ENCODE measurements at regions not wholly inside any gene's neighbourhood (a gene's known extent, or its start where the extent isn't known, plus 50 kb on each side); places are given as distances from the start of the nearest gene placed in this dataset.

GRCh38 chr13:48858122-48858902 is 117.4 kb upstream of the FNDC3A start:
- no peaks in the 10 kb centered on the region for H3K36me3 ChIP-seq (ENCODE audit: control insufficient read depth, insufficient read depth, low read length)
- H3K4me2 ChIP-seq (ENCODE audit: low read length), result peak overlapping the region; percentile 14
- H3K4me1 ChIP-seq, result peaks cover 7% of the 10 kb centered on the region

GRCh38 chr13:48859272-48860105 is 116.2 kb upstream of the FNDC3A start:
- Histone ChIP-seq H3K27me3 (ENCODE audit: control insufficient read depth, insufficient read depth, low read length) (no peaks in the 10 kb centered on the region), H3K79me2 (no peaks in the 10 kb centered on the region), H3K27ac (peak overlapping the region; percentile 15), H2AFZ (peak overlapping the region; percentile 72), H3K4me3 (ENCODE audit: low read depth, low read length) (no peak overlapping the region), H3K9me3 (ENCODE audit: control insufficient read depth, low read length) (no peaks in the 10 kb centered on the region), H3K4me1 (peaks cover 7% of the 10 kb centered on the region), H3K9ac (no peak overlapping the region), H3K36me3 (ENCODE audit: control insufficient read depth, insufficient read depth, low read length) (no peaks in the 10 kb centered on the region), H3K4me2 (ENCODE audit: low read length) (no peak overlapping the region)
- TF ChIP-seq, protein P1, sequence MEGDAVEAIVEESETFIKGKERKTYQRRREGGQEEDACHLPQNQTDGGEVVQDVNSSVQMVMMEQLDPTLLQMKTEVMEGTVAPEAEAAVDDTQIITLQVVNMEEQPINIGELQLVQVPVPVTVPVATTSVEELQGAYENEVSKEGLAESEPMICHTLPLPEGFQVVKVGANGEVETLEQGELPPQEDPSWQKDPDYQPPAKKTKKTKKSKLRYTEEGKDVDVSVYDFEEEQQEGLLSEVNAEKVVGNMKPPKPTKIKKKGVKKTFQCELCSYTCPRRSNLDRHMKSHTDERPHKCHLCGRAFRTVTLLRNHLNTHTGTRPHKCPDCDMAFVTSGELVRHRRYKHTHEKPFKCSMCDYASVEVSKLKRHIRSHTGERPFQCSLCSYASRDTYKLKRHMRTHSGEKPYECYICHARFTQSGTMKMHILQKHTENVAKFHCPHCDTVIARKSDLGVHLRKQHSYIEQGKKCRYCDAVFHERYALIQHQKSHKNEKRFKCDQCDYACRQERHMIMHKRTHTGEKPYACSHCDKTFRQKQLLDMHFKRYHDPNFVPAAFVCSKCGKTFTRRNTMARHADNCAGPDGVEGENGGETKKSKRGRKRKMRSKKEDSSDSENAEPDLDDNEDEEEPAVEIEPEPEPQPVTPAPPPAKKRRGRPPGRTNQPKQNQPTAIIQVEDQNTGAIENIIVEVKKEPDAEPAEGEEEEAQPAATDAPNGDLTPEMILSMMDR (IDR thresholded peaks at IDR 0.05), result no peak

More at GRCh38 chr13:48858122-48858902, 117.4 kb upstream of the FNDC3A start:
- Histone ChIP-seq H3K4me3 (ENCODE audit: low read depth, low read length) (no peak overlapping the region), H3K27me3 (ENCODE audit: control insufficient read depth, insufficient read depth, low read length) (no peaks in the 10 kb centered on the region), H3K79me2 (no peaks in the 10 kb centered on the region), H3K9me3 (ENCODE audit: control insufficient read depth, low read length) (no peaks in the 10 kb centered on the region), H2AFZ (peak overlapping the region; percentile 72), H3K27ac (no peak overlapping the region), H3K9ac (no peak overlapping the region)
- TF ChIP-seq, protein P1 (IDR thresholded peaks at IDR 0.05), result no peak

DNA sequence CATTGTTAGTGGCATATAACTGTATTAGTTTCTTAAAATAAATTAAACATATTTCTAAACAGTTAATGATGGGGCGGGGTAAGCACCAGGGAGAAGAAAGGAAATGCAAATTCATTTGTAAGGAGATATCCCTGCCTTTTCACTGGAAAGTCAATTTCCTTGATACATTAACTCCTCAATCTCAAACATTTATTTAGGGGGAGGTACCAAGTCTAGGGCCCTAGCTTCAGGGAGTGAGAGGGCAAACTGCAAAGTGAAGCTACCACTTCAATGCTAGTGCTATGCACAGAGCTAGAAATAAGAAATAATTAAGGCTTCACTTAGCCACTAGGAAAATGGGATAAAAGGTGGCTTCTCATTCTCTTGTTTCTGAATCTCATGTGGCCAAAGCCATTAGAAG is 115.3 kb upstream of the FNDC3A start:
- Histone ChIP-seq H2AFZ (no peak overlapping the region), H3K27ac (no peak overlapping the region)

DNA sequence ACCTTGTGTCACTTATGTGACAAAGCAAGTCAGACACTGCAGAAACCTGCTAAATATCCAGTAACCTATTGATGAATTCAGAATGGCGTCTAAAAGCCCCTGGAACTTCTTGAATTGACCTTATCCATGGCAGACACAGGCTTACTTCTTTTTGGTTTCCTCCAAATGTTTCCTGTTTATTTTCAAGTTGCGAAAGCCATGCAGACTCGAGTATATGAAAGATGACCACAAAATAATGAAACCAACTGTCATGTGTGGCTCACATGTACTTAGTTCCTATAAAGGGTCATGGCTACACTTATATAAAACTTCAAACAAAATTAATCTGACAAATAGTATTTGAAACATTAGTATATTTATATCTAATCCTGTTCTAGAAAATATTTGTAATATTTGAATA is 113.1 kb upstream of the FNDC3A start:
- no peak overlapping the region for H2AFZ ChIP-seq
- no peaks in the 10 kb centered on the region for H3K79me2 ChIP-seq
- H3K9ac ChIP-seq, result no peak overlapping the region
- no peaks in the 10 kb centered on the region for H3K27me3 ChIP-seq (ENCODE audit: control insufficient read depth, insufficient read depth, low read length)
- no peak overlapping the region for H3K4me3 ChIP-seq (ENCODE audit: low read depth, low read length)
- H3K9me3 ChIP-seq (ENCODE audit: control insufficient read depth, low read length), result no peaks in the 10 kb centered on the region
- H3K36me3 ChIP-seq (ENCODE audit: control insufficient read depth, insufficient read depth, low read length), result no peaks in the 10 kb centered on the region
- no peak overlapping the region for H3K27ac ChIP-seq
- no peak overlapping the region for H3K4me2 ChIP-seq (ENCODE audit: low read length)
- TF ChIP-seq, protein P1 (IDR thresholded peaks at IDR 0.05), result no peak
- peaks cover 7% of the 10 kb centered on the region for H3K4me1 ChIP-seq

More for the DNA sequence above, 115.3 kb upstream of the FNDC3A start:
- no peaks in the 10 kb centered on the region for H3K27me3 ChIP-seq (ENCODE audit: control insufficient read depth, insufficient read depth, low read length)
- H3K4me2 ChIP-seq (ENCODE audit: low read length), result no peak overlapping the region
- H3K9me3 ChIP-seq (ENCODE audit: control insufficient read depth, low read length), result no peaks in the 10 kb centered on the region
- peaks cover 7% of the 10 kb centered on the region for H3K4me1 ChIP-seq
- no peaks in the 10 kb centered on the region for H3K36me3 ChIP-seq (ENCODE audit: control insufficient read depth, insufficient read depth, low read length)
- no peak overlapping the region for H3K4me3 ChIP-seq (ENCODE audit: low read depth, low read length)
- TF ChIP-seq, protein P1 (IDR thresholded peaks at IDR 0.05), result no peak
- H3K9ac ChIP-seq, result no peak overlapping the region
- no peaks in the 10 kb centered on the region for H3K79me2 ChIP-seq

Data from parathyroid adenoma (tissue), 2 donors.